ENCODE measurements at regions not wholly inside any gene's neighbourhood (a gene's known extent, or its start where the extent isn't known, plus 50 kb on each side); places are given as distances from the start of the nearest gene placed in this dataset.
A peak's percentile ranks its signal among the peaks of the same experiment; 100 is the strongest.

- Histone ChIP-seq H3K27ac (ENCODE audit: low read depth, low read length) (no peak overlapping the region), H3K4me3 (ENCODE audit: low read length) (peak overlapping the region; percentile 28), H3K4me1 (ENCODE audit: control insufficient read depth, insufficient read depth, low read length) (peaks cover 7% of the 10 kb centered on the region), H3K27me3 (ENCODE audit: control insufficient read depth, insufficient read depth, low read length, poor library complexity, severe bottlenecking) (no peaks in the 10 kb centered on the region), H3K9ac (ENCODE audit: extremely low read depth, low read length, poor library complexity, severe bottlenecking) (no peak overlapping the region), H3K36me3 (ENCODE audit: control insufficient read depth, insufficient read depth, low read length) (no peaks in the 10 kb centered on the region), H3K9me3 (ENCODE audit: control insufficient read depth, low read length) (peaks cover 25% of the 10 kb centered on the region)
- Mint-ChIP-seq H3K4me3 (no peak overlapping the region), H3K27me3 (ENCODE audit: insufficient read depth) (peaks cover 2% of the 10 kb centered on the region), H3K9me3 (peaks cover 18% of the 10 kb centered on the region), H3K27ac (no peak overlapping the region), H3K36me3 (ENCODE audit: low read depth) (no peaks in the 10 kb centered on the region), H3K4me1 (peaks cover 44% of the 10 kb centered on the region)
- DNase-seq = no peak
- WGBS, 2 experiments (ENCODE audit: insufficient coverage in 1 of 2, insufficient read length in 1 of 2) = 95 to 96% methylated on average over 3 to 5 of the region's 5 CpGs
- TF ChIP-seq CTCF (conservative IDR thresholded peaks at IDR 0.05) = no peak
These were observed 66.5 kb upstream of the TCF7L2 start for GRCh38 chr10:112883360-112884178.

GRCh38 chr10:112884179-112884504 lies 65.9 kb upstream of the TCF7L2 start:
- H3K9me3 ChIP-seq (ENCODE audit: control insufficient read depth, low read length) = peaks cover 25% of the 10 kb centered on the region
- Mint-ChIP-seq H3K4me3 (no peak overlapping the region), H3K9me3 (peaks cover 18% of the 10 kb centered on the region), H3K4me1 (peaks cover 44% of the 10 kb centered on the region), H3K27me3 (ENCODE audit: insufficient read depth) (peaks cover 7% of the 10 kb centered on the region), H3K27ac (no peak overlapping the region), H3K36me3 (ENCODE audit: low read depth) (no peaks in the 10 kb centered on the region)
- no peak overlapping the region for H3K27ac ChIP-seq (ENCODE audit: low read depth, low read length)
- H3K36me3 ChIP-seq (ENCODE audit: control insufficient read depth, insufficient read depth, low read length) = no peaks in the 10 kb centered on the region
- DNase-seq = no peak
- no peaks in the 10 kb centered on the region for H3K27me3 ChIP-seq (ENCODE audit: control insufficient read depth, insufficient read depth, low read length, poor library complexity, severe bottlenecking)
- H3K4me1 ChIP-seq (ENCODE audit: control insufficient read depth, insufficient read depth, low read length) = peaks cover 7% of the 10 kb centered on the region
- no peak overlapping the region for H3K9ac ChIP-seq (ENCODE audit: extremely low read depth, low read length, poor library complexity, severe bottlenecking)
- H3K4me3 ChIP-seq (ENCODE audit: low read length) = peak overlapping the region; percentile 28
- no peak for TF ChIP-seq CTCF (conservative IDR thresholded peaks at IDR 0.05)

GRCh38 chr10:112886463-112886862 lies 63.6 kb upstream of the TCF7L2 start:
- Histone ChIP-seq H3K4me3 (ENCODE audit: low read length) (no peak overlapping the region), H3K9ac (ENCODE audit: extremely low read depth, low read length, poor library complexity, severe bottlenecking) (no peak overlapping the region), H3K9me3 (ENCODE audit: control insufficient read depth, low read length) (peaks cover 25% of the 10 kb centered on the region), H3K4me1 (ENCODE audit: control insufficient read depth, insufficient read depth, low read length) (peaks cover 7% of the 10 kb centered on the region), H3K36me3 (ENCODE audit: control insufficient read depth, insufficient read depth, low read length) (no peaks in the 10 kb centered on the region), H3K27ac (ENCODE audit: low read depth, low read length) (no peak overlapping the region), H3K27me3 (ENCODE audit: control insufficient read depth, insufficient read depth, low read length, poor library complexity, severe bottlenecking) (no peaks in the 10 kb centered on the region)
- Mint-ChIP-seq H3K27ac (no peak overlapping the region), H3K4me3 (no peak overlapping the region), H3K9me3 (peaks cover 18% of the 10 kb centered on the region), H3K27me3 (ENCODE audit: insufficient read depth) (peaks cover 18% of the 10 kb centered on the region), H3K4me1 (peaks cover 34% of the 10 kb centered on the region), H3K36me3 (ENCODE audit: low read depth) (no peaks in the 10 kb centered on the region)
- WGBS, 2 experiments (ENCODE audit: insufficient coverage in 1 of 2, insufficient read length in 1 of 2) = 59 to 62% methylated on average over 3 to 4 of the region's 4 CpGs
- TF ChIP-seq CTCF (conservative IDR thresholded peaks at IDR 0.05) = no peak
- DNase-seq = no peak
